NB4 (cell line): ENCODE measurements at regions not wholly inside any gene's neighbourhood (a gene's known extent, or its start where the extent isn't known, plus 50 kb on each side); places are given as distances from the start of the nearest gene placed in this dataset.

Source experiments
- DNase-seq: peaks from one replicate; pipeline ENCODE4 v3.0.0; 2010; ENCODE audit warnings: low read depth
- H3K4me3 ChIP-seq: one replicate; pipeline ENCODE4 v1.5.1; 2011; ENCODE audit warnings: mild to moderate bottlenecking, low read depth, low read length, moderate library complexity
- MYC ChIP-seq: IDR thresholded peaks from 2 replicates; pipeline ENCODE4 v1.6.1; 2011; ENCODE audit warnings: low read depth, low read length
- POLR2A ChIP-seq: IDR thresholded peaks from 2 replicates; pipeline ENCODE4 v1.6.1; 2011; ENCODE audit warnings: mild to moderate bottlenecking; ENCODE audit not compliant: insufficient read length; ENCODE audit errors: extremely low read depth
- TF ChIP-seq, protein P1 (sequence below): IDR thresholded peaks from 2 replicates; pipeline ENCODE4 v1.6.1; 2011; ENCODE audit warnings: low read depth, low read length
- TF ChIP-seq, protein P2 (sequence below): IDR thresholded peaks from one replicate; pipeline ENCODE4 v1.5.1; 2012; ENCODE audit warnings: low read depth, low read length

DNA sequence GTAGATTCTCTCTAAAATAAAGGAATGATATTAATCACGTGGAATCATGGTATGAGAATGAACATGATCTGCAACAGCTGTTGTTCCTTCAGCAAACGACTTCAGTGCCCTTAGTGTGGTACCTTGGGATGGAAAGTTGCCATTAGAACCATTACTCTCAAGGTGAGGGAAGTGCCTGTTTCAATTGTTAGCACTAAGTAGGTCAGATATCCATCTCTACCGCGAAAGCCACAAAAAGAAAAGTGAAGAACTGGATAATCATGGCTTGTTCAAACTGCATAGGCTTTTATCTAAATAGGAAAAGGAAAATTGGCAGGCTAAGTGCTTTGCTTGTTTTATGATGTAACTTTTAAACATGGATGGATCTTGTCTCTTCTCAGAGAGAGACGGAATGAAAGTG is 380.7 kb downstream of the MRPS30 start:
- H3K4me3 ChIP-seq: no peak overlapping the region
- no peak for TF ChIP-seq POLR2A
- TF ChIP-seq, protein P1, sequence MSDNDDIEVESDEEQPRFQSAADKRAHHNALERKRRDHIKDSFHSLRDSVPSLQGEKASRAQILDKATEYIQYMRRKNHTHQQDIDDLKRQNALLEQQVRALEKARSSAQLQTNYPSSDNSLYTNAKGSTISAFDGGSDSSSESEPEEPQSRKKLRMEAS: no peak
- TF ChIP-seq, protein P2, sequence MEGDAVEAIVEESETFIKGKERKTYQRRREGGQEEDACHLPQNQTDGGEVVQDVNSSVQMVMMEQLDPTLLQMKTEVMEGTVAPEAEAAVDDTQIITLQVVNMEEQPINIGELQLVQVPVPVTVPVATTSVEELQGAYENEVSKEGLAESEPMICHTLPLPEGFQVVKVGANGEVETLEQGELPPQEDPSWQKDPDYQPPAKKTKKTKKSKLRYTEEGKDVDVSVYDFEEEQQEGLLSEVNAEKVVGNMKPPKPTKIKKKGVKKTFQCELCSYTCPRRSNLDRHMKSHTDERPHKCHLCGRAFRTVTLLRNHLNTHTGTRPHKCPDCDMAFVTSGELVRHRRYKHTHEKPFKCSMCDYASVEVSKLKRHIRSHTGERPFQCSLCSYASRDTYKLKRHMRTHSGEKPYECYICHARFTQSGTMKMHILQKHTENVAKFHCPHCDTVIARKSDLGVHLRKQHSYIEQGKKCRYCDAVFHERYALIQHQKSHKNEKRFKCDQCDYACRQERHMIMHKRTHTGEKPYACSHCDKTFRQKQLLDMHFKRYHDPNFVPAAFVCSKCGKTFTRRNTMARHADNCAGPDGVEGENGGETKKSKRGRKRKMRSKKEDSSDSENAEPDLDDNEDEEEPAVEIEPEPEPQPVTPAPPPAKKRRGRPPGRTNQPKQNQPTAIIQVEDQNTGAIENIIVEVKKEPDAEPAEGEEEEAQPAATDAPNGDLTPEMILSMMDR: no peak
- TF ChIP-seq MYC: no peak
- DNase-seq: no peak

DNA sequence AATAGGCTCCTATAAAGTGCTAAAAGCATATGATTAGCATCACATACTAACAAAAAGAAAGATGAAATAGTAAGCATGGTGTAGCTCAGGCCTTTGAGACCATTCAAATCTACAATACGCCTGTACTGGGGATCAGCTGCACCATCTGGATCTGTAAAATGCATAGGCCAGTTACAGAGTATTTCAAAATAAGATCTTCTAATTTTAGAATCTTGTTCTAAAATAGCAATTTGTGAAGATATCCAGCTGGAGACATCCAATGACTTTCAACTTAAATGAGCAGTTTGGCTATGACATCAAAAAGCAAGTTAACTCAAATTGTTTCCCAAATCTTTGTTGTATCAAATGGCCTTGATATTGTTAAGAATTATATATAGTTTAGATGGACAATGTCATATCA is 386.3 kb downstream of the MRPS30 start:
- H3K4me3 ChIP-seq: no peak overlapping the region
- TF ChIP-seq, protein P2: no peak
- no peak for TF ChIP-seq MYC
- no peak for TF ChIP-seq POLR2A
- TF ChIP-seq, protein P1: no peak
- DNase-seq: no peak
